GM19463 (cell line): ENCODE measurements at regions not wholly inside any gene's neighbourhood (a gene's known extent, or its start where the extent isn't known, plus 50 kb on each side); places are given as distances from the start of the nearest gene placed in this dataset.

ENCODE experiments used
- ATAC-seq: cut with Tn5 transposase; IDR thresholded peaks from one replicate; pipeline ENCODE4 v1.9.1; 2021; ENCODE audit warnings: mild to moderate bottlenecking, moderate library complexity; ENCODE audit not compliant: unreplicated experiment

DNA sequence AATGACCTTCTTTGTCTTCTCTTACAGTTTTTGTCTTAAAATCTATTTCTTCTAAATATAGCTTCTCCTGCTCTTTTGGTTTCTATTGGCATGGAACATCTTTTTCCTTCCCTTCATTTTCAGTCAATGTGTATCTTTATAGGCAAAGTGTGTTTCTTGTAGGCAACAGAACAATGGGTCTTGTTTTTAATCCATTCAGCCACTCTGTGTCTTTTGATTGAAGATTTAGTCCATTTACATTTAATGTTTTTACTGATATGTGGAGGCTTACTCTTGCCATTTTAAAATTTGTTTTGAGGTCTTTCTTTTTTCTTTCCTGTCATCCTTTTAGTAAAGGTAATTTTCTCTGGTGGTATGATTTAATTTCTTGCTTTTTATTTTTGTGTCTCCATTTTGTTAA lies 271.2 kb upstream of the ZP4 start:
- ATAC-seq: no peak

DNA sequence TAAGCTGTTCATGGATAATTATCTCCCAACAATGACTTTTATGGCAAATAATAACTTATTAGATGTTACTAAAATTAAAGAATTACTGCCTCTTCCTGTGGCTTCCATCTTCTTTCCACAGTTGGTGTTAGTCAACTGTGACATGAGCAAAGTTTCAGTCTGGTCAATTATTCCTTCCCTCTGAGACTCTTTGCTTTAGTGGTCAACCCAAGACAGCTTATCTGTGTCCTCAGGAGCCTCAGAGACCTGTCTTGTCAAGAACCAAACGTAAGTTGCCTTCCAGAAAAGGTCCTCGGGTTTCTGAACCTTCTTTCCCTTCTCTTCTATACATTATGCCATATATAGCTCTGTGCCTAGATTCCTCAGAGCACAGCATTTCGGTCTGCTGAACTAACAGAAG lies 263.2 kb upstream of the ZP4 start:
- peak; percentile 65 for ATAC-seq

DNA sequence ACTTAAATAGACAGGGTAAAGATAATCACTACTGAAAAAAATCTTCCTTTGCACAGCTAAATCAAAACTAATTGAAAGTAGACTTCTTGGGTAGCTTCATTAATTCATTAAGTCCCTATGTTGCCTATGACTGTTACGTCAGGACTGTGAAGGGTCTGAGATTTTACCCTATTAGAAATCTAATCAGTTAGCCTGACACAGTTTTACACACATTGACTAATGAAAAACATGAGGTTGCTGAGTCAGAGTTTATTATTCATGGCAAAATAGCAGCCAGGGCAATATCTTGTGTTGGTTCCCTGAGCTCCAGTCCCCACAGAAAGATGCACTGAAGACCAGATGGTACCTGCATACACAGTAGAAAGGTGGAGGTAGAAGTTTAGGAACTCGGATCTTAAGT lies 262.5 kb upstream of the ZP4 start:
- no peak for ATAC-seq

DNA sequence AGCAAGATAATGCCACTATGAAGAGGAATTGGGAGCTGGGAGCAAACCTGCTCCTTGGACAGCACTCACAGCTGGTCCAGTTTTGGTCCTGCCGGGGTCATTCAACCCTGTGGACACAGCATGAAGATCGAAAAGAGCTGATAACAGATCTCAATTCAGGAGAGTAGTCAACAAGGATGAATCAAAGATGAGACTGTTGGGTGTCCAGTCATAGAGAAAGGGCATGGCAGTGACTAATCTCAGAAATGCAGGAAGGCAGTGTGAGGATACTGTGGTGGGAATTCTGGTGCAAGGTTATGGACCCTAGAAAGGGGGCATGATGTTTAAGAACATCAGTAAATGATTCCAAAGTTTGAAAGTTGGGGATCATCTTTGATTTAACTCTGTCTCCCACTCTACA lies 261.4 kb upstream of the ZP4 start:
- ATAC-seq: no peak

DNA sequence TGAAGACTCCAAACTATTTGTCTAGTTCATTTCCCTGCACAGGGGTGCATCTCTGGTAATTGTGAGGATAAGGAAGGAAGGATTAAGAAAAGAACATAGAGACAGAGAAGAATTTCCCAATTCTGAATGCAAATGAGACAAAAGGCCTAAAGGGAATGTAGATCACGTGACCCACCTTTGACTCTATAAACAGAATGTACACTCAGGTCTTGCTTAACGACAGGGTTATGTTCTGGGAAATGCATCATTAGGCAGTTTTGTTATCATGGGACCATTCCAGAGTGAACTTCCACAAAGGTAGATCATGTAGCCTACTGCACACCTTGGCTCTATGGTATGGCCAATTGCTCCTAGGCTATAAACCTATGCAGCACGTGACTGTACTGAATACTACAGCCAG lies 252.3 kb upstream of the ZP4 start:
- no peak for ATAC-seq

DNA sequence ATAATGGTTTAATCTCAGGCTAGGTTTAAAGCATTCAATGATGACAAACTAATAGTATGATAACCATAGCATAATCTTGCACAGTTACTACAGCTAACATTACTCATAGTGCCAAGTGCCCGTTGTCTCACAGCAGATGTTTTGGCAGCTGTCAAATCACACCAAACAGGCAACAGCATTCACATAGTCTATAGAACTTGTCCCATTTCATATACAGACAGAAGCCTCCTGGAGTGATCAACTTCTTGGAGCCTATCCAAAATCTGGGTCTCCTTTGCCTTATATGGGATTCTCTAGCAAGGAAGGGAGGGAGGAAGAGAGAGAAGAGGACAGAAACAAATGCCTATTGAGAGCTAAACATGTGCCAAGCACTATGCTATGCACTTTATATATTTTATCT lies 250.6 kb upstream of the ZP4 start:
- no peak for ATAC-seq

DNA sequence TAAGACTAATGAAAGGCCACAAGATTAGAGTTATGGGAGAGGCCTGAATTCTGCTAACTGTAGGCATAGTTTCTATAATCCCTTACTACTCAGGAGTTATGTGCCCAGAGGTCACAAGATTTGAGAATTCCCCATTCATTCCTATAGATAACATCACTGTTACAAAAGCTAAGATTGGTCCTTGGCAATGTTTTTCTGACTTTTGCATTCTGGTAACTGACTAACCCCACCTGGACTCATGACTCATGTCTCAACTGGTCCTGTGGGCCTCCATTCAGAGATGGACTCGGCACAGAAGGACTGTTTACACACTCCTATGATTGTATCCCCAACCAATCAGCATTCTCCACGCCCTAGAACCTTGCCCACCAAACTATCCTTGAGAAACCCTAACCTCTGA lies 249.0 kb upstream of the ZP4 start:
- ATAC-seq: no peak

DNA sequence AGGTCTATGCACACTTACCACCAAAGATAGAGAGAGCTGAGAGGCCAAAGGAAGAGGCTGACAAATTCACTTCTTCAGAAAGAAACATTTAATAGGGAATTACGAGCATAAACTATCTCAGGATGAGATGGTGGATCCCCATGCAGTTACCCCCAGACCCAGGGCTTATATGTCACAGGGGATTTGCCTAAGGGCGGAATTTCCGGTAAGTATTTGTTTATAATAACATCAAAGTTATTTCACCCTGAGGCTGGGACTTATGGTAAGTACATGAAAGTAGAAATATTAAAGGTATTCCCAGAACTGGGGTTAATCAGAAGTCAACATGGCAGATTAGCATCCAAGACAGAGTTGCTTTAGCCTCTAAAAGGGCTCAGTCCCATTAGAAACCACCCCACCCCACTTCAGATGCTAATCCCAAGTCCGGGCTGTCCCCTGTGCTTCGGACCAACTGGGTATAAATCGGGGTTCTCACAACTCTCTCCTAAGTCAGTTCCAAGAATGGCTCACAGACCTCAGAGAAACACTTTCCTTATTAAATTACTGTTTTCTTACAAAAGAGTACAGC lies 247.4 kb upstream of the ZP4 start:
- no peak for ATAC-seq

DNA sequence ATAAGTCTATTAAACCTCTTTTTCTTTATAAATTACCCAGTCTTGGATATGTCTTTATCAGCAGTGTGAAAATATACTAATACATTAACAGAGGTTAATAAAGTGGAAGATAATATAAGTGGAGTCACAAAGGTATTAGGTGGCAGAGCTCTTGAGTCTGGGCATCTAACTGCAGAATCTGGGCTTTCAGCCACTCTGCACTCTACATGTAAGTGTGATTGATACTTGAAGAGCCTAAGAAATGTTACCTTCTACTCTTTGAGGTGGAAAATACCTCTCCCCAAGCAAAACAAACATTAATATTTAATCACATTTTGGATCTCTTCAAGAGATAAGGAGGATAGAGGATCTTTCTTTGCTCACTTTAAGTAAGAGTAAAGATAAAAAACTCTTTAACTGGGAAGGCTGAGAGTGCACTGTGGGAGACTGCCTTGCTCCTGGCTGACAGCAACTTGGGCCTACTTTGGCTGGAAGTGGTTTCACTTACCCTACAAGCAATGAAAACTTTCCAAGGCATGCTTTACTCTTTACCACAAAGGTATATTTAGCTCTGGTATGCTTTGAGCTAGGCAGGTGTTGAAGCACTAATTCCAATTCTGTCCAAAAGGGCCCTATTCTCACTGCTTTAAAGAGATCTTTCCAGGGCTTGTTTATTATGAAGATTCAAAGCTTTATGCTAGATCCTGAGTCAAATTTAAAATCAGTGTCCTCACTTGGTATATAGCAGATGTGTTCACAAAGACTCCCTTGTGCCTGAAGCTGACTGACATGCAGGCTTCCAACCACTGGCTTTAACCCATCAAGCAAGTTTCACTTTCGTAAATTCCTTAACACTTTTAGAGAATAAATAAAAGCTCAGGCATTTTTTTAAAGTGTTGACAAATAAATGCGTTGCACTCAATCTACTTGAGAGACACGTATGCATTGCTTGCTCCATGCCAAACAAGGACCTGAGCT lies 245.3 kb upstream of the ZP4 start:
- no peak for ATAC-seq

DNA sequence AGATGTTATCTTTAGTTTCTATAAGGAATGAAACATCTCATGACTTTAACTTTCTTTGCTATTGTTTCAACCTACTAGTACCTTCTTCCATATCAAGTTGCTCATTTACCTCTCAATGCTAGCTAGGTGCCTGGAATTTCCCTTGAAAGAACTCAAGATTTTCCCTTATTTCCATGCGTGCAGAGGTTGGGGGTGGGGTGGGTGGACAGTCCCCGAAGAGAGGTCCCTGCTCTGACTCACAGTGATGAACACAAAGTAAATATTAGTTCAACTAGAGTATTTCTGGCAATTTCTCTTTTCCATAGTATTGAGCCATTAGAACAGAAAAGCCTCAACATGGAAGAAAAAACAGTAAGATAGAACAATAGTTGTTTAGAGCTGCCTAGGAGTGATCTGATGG lies 239.0 kb upstream of the ZP4 start:
- no peak for ATAC-seq

DNA sequence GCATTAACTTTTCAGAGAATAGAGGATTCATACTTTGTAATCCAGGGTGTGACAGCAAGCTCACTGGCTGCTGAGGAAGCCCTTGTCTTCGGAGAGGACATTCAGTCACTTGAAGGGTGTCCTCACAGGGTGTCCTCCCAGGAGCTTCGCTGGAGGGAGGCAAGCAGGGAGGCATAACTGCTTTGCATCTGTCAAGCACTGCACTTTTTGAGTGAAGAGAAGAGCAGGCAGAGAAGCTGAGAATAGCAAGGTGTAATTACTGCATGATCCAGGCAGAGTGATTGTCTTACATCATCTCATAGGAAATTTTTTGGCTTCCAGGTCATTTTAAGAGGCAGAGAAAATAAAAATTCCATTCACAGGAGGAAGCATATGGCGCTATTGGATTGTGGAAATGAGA lies 232.5 kb upstream of the ZP4 start:
- no peak for ATAC-seq

DNA sequence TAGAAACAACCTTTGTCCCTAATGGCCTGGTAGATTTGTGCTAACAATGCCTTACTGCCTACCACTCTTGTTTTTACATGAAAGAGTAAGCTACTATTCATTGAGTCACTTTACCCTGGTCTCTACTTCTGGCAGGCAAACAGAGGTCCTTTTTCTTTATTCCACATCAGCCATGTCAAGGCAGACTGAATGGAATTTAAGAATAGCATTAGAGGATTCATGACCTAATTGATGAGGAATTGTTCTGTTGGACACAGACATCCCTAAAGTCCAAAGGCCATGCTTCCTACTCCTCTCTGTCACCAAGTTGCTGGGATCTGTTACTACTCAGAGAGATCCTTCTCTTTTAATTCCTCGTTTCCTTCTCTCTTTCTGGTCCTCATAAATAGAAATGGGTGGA lies 229.1 kb upstream of the ZP4 start:
- no peak for ATAC-seq

DNA sequence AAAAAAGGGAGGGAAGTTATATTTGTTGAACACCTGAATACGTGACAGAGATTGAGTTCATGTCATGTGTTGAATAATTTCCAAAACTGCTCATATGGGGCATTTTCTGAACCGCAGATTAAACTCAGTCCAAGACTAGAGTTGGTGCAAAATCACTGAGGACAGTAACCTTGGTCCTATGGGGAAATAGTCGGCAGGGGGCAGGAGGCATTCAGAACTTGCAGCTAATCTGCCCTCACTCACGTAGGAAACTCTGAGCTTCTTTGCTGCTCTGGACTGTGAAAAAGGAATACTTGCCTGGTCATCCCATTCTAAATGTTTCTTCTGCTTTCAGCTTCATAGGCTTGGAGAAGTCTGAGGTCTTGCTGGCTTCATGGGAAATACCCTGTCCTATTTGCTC lies 228.3 kb upstream of the ZP4 start:
- ATAC-seq: no peak

DNA sequence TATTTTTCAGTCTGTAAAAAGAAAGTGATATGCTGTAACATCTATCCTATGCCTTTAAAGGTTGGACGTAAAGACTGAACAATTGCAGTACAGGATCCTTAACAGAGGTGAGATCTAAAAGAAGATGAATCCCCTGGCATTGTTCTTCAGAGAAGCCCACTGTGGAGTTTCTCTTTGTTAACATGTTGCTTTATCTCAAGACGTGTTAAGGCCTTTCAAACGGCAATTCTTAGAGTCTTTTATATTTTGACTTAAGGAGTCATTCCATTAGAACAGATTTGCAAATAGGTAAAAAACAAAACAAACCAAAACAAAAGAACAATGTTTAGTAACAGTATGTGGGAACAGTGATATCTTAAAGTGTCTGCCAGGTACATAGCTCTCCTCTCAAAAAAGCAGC lies 225.1 kb upstream of the ZP4 start:
- ATAC-seq: no peak

DNA sequence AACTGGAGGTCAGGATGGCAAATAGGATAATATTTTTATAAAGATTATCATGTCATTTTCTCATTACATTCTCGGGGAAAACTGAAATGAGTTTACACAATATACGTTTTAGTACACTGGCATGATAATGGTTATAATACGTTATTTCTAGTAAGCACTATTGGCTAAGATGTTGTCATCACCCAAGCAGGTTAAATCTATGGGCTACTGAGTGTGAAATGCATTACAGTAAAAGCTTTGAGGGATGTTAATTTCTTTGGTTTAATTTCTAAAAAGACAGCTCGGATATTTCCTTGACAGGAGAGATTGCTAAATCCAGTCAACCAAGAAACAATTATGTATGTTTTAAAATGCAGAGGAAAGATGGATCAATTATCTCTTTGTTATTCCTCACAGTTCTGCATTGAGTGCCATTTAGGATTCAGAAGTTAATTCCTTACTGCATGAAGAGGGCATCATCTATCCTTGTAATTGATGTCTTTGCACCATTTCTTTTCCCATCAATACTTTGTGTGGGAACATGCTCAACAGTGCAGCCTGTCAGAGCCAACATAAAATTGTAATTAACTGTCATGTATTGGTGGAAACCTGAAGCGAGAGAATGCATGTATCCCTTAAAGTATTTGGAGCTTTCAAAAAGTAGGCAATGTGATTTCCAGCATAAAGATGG lies 222.4 kb upstream of the ZP4 start:
- ATAC-seq: no peak

DNA sequence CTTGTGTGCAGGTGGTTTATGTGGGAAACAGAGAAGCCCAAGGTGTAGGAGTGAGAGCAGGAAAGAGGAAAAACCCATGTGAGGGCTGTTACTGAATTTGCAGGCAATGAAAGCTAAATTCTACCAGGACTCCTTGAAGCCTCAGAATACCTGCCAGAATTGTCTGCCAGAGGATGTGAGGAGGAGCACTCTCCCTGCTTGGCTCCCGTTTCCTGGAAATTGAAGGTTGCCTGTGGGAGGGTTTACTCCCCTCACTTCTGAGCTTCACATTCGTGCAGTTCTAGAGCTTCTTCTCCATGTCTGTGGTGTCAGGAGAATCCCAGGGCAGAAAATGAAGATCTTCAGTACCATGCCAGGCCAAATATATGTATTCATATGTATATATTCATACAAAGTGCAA lies 220.8 kb upstream of the ZP4 start:
- no peak for ATAC-seq

DNA sequence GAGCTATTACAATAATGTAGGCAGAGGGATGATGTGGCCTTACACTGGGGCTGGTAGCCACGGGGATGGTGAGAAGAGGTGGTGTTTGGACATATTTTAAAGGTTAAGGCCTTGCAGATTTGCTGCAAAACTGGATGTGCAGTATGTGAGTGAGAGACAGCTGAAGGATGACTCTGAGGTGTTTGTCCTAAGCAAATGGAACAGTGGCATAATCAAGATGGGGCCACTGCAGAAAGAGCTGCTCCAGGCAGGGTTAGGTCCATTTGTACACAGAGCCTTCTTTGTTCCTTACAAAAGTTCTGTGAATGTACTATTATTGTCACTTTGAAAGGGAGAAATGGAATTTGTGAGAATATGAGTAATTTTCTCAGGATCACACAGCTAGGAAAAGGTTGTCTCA lies 220.4 kb upstream of the ZP4 start:
- no peak for ATAC-seq

DNA sequence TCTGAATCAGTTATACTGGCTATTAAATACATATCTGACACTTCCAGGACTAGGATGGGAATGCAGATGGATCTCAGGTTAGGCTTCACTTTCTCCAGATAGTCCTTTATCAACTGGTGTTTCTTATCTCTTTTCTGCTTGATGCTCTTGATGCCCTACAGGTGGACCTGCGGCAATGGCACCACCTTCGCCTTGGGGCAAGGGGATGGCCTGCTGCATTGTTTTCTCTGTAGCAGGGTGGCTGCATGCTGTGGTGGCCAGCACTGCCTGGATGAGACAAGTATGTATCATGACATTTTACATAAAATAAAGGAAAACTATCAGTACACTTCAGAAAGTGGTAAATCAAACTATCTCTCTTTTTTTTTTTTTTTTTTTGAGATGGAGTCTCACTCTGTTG lies 217.7 kb upstream of the ZP4 start:
- no peak for ATAC-seq

DNA sequence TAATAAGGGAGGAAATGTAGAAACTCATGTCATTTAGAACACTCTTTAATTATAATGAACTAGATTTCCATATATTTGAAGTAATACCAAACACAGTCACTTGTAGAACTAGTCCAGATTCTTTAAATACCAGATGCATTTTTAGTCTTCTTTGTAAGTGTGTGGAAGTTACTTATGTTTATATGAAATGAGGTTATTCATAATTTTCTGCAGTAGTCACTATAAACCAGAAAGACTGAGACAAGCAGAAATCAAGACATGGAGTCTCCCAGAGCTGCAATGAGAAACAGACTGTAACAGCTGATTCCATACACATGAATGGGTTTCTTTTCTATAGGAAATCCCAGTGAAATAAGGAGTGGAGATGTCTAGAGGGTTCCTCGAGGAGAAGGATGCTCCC lies 216.6 kb upstream of the ZP4 start:
- no peak for ATAC-seq

DNA sequence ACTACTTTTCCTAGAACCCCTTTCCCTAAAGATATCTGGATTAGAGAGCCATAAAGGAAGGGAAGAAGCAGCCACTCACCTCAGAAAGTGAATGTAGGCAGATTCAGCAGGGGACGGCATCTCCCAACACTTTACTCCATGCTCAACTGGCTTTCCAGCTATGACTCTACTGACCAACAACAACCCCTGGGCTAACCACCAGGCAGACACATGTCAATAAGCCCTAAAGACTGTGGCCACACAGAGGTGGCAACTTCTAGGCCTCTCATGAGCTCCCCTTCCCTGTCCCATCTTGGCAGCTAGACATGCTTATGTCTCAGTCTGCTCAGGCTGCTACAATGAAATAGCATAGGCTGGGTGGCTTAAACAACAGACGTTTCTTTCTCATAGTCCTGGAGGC lies 214.0 kb upstream of the ZP4 start:
- ATAC-seq: no peak

DNA sequence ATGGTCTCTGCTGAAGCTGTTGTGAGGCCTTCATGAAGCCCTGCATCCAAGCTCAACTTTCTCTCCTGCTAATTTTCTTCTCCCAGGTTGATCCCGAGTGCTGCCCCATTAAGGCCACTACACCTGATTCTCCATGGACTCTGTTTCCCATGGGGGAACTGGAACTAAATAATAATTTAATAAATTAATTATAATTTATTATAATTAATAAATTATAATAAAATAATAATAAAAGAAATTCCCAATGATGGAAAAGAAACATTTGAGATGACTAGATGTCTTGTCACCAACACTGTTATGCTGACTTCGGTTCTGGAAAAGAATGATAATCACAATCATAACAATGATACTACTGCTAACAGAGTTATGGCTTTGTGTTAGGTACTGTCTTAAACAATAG lies 211.2 kb upstream of the ZP4 start:
- ATAC-seq: no peak

DNA sequence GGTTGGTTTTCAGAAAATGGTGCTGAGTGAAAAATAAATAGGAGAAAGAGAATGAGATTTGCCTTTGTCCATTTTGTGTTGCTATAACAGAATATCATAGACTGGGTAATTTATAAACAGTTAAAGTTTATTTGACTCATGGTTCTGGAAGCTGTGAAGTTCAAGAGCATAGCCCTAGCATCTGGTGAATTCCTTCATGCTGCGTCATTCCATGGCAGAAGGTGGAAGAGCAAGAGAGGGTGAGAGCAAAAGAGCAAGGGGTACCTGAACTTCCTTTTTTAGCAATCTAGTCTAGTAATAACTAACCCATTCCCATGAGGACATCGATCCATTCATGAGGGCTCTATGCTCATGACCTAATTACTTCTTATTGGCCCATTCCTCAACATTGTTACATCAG lies 209.1 kb upstream of the ZP4 start:
- no peak for ATAC-seq
